HUES6 (cell line): ENCODE measurements at regions not wholly inside any gene's neighbourhood (a gene's known extent, or its start where the extent isn't known, plus 50 kb on each side); places are given as distances from the start of the nearest gene placed in this dataset.

ENCODE experiments used
- H3K27ac ChIP-seq: 2 replicates; pipeline ENCODE4 v1.7.0; 2013; ENCODE audit warnings: low read depth, mild to moderate bottlenecking, low read length, inconsistent platforms
- H3K27me3 ChIP-seq: 2 replicates; pipeline ENCODE4 v1.6.1; 2013; ENCODE audit warnings: low read length; ENCODE audit not compliant: control insufficient read depth, insufficient read depth
- H3K36me3 ChIP-seq: 2 replicates; pipeline ENCODE4 v1.6.1; 2013; ENCODE audit warnings: low read length; ENCODE audit not compliant: control insufficient read depth, insufficient read depth
- H3K4me1 ChIP-seq: 2 replicates; pipeline ENCODE4 v1.6.1; 2013; ENCODE audit warnings: low read length; ENCODE audit not compliant: control insufficient read depth, insufficient read depth
- H3K4me3 ChIP-seq: 2 replicates; pipeline ENCODE4 v1.5.1; 2013; ENCODE audit warnings: low read depth, low read length
- H3K9ac ChIP-seq: one replicate; pipeline ENCODE4 v1.6.1; 2013; ENCODE audit warnings: mild to moderate bottlenecking, low read length
- H3K9me3 ChIP-seq: 2 replicates; pipeline ENCODE4 v1.6.1; 2013; ENCODE audit warnings: low read depth, low read length; ENCODE audit not compliant: control insufficient read depth, insufficient read depth

DNA sequence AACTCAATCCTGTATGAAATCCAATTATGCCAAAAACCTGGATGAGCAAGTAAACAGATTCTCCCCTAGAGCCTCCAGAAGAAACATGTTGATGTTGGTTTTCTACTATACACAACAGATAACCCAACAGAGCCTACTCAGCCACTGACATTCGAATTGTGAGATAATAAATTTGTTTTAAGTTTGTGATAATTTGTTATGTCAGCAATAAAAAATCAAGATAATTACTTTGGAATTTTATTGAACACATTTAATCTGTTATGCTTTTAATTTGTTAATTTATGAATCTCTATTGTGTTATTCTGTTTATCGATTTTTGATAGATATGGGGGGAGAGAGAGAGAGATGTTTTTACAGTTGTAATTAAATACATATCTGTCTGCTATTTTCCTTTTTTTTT is 1016.1 kb upstream of the PCDH7 start:
- no peaks in the 10 kb centered on the region for H3K36me3 ChIP-seq
- H3K27me3 ChIP-seq, result no peaks in the 10 kb centered on the region
- H3K4me3 ChIP-seq, result no peak overlapping the region
- no peaks in the 10 kb centered on the region for H3K4me1 ChIP-seq
- no peak overlapping the region for H3K9ac ChIP-seq
- no peak overlapping the region for H3K27ac ChIP-seq
- peaks cover 18% of the 10 kb centered on the region for H3K9me3 ChIP-seq

DNA sequence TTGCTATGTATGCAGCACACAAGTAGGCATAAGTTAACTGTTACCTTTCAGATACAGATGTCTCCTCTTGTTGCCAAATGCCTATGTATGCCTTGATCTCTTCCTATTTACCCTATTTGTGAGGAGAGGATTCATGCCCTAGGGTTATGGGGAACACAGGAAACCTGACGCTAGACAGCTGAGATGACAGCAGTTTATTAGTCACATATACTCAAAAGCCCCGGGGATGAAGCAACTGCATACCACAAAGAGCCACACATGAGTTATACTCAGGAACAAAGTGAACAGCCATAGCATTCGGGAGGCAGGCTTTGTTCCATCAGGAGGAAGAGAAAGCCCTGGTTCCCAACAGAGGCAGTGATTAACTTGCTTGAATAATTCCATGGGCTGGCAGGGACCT is 1011.7 kb upstream of the PCDH7 start:
- no peak overlapping the region for H3K27ac ChIP-seq
- no peaks in the 10 kb centered on the region for H3K36me3 ChIP-seq
- H3K27me3 ChIP-seq, result no peaks in the 10 kb centered on the region
- no peaks in the 10 kb centered on the region for H3K4me1 ChIP-seq
- no peak overlapping the region for H3K4me3 ChIP-seq
- no peak overlapping the region for H3K9ac ChIP-seq
- peaks cover 18% of the 10 kb centered on the region for H3K9me3 ChIP-seq

DNA sequence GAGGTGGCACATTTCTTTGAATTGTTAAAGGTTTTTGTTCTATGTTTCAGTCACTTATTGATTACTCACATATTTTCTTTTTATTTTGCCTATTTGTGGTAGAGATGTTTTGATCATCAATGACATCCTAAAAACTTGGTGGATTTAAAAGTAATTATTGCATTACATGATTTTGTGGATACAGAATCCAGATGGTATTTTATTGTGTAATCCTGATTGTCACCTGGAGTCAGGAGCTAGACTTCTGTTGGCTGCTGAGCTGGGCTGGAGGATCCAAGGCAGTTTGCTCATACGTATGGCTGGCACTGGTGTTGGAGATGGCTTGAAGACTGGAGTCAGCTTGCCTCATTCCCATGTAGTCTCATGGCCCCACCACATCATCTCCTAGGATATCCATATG is 1009.6 kb upstream of the PCDH7 start:
- no peak overlapping the region for H3K9ac ChIP-seq

DNA sequence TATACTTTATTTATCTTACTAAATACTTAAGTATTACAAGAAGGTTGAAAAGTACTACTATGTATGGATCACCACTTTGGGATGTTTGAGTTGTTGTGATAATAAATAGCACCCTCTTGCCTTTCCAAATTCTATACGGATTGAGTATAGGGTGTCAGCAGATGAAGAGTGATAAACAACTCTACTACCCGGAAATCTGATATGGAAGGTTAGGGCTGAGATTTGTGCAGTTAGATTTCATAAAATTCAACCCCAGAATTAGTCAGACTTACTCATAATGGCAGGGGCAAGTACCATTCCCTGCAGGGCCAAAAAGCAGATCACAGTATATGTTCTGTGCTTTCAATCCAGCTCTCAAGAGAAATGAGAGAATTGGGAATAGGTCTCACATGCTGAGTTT is 1008.9 kb upstream of the PCDH7 start:
- no peak overlapping the region for H3K4me3 ChIP-seq
- no peaks in the 10 kb centered on the region for H3K4me1 ChIP-seq
- H3K27ac ChIP-seq, result no peak overlapping the region
- H3K36me3 ChIP-seq, result no peaks in the 10 kb centered on the region
- H3K27me3 ChIP-seq, result no peaks in the 10 kb centered on the region
- peaks cover 11% of the 10 kb centered on the region for H3K9me3 ChIP-seq
- H3K9ac ChIP-seq, result no peak overlapping the region

More for the DNA sequence above, 1009.6 kb upstream of the PCDH7 start:
- Histone ChIP-seq H3K4me3 (no peak overlapping the region), H3K36me3 (no peaks in the 10 kb centered on the region), H3K27ac (no peak overlapping the region), H3K4me1 (no peaks in the 10 kb centered on the region), H3K9me3 (peaks cover 18% of the 10 kb centered on the region), H3K27me3 (no peaks in the 10 kb centered on the region)

DNA sequence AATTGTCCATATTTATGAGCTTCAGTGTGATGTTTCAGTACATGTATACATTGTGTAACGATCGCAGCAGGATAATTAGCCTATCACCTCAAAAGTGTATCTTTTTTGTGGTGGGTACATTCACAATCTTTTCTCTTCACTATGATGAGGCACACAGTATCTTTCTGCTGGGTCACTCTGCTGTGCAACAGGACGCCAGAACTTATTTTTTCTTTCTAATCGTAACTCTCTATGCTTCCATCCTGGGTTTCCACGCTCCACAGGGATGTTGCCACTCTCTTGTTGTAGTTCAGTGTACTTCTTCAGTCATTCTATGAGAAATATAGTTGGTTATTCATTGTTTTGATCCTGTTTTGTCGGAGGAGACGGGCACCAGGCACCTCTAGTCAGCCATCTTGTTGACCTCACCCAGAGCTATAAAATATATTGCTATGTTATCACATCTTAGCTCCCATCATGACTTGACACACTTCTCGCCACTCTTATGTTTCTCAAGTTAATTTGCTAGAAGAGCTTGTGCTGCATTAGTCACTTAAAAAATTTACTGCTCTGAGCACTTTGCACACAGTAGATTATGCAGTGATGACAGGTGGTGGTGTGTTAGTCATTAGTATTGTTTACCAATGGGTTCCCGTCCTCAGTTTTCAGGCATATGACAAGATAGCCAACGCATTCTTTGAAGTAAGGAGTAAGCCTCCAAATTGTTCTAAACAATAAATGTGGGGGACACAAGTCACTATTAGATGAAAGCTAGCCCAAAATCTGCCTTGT is 1002.7 kb upstream of the PCDH7 start:
- H3K36me3 ChIP-seq, result no peaks in the 10 kb centered on the region
- H3K27ac ChIP-seq, result no peak overlapping the region
- no peak overlapping the region for H3K9ac ChIP-seq
- H3K4me3 ChIP-seq, result no peak overlapping the region
- H3K27me3 ChIP-seq, result no peaks in the 10 kb centered on the region
- no peaks in the 10 kb centered on the region for H3K4me1 ChIP-seq
- H3K9me3 ChIP-seq, result no peaks in the 10 kb centered on the region

DNA sequence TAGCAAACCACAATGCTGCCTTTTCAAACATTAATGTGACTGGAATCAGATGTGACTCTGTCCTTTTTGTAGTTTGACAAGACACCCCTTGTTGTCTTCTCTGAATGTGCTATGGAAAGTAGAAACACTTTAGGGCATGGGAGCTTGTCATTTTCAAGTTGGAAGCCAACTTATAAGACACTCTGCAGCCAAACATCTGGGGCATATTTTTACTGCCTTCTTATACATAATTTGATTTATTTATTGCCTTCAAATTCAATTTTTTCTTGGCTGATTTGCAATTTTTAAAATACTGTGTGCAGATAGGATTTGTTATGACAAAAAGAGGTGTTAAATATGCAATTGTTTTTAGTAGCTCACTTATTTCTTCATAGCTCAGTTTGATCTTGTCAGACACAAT is 1002.0 kb upstream of the PCDH7 start:
- Histone ChIP-seq H3K36me3 (no peaks in the 10 kb centered on the region), H3K4me1 (no peaks in the 10 kb centered on the region), H3K9me3 (no peaks in the 10 kb centered on the region), H3K27ac (no peak overlapping the region), H3K4me3 (no peak overlapping the region), H3K27me3 (no peaks in the 10 kb centered on the region), H3K9ac (no peak overlapping the region)

DNA sequence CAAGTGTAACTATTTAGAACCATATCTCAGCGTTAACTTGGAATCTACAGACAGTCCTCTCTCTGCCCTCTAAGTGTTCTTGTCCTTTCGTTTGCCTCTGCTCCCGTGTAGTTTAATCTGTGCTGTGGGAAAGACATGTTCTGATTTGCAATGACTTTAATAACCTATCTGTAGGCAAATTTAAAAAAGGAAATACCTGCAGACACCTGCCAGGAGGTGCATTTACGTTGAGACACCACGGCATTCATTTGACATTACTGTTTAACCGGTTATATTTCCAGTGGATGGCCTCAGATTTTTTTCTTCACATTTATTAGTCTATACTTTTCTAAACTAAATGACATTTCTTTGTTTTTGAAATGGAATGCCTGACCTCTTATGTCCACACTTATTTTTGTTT is 997.9 kb upstream of the PCDH7 start:
- Histone ChIP-seq H3K36me3 (no peaks in the 10 kb centered on the region), H3K27me3 (no peaks in the 10 kb centered on the region), H3K9ac (no peak overlapping the region), H3K27ac (no peak overlapping the region), H3K4me3 (no peak overlapping the region), H3K4me1 (no peaks in the 10 kb centered on the region), H3K9me3 (no peaks in the 10 kb centered on the region)

DNA sequence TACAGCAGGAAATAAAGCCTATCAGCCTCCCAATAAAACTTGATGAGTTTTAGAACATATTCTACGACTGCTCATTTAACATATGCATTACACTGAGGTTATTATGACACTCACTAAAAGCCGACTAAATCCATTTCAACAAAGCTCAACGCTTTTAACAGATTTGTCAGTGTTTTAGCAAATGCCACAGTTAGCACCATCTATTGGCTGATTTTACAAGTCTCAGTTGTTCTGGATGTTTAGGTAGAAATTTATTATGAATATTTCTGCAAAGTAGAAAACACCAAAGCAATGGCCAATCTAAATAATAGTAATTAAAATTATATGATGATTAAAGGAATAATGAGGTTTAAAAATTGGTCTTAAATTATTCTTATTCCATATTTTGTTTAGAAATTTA is 993.2 kb upstream of the PCDH7 start:
- Histone ChIP-seq H3K27ac (no peak overlapping the region), H3K36me3 (no peaks in the 10 kb centered on the region), H3K9me3 (no peaks in the 10 kb centered on the region), H3K4me3 (no peak overlapping the region), H3K9ac (no peak overlapping the region), H3K27me3 (no peaks in the 10 kb centered on the region), H3K4me1 (no peaks in the 10 kb centered on the region)

- Histone ChIP-seq H3K4me1 (no peaks in the 10 kb centered on the region), H3K27ac (no peak overlapping the region), H3K4me3 (no peak overlapping the region), H3K36me3 (no peaks in the 10 kb centered on the region), H3K9me3 (no peaks in the 10 kb centered on the region), H3K9ac (no peak overlapping the region), H3K27me3 (no peaks in the 10 kb centered on the region)
Observed at GRCh38 chr4:29734343-29735213, 985.6 kb upstream of the PCDH7 start.

DNA sequence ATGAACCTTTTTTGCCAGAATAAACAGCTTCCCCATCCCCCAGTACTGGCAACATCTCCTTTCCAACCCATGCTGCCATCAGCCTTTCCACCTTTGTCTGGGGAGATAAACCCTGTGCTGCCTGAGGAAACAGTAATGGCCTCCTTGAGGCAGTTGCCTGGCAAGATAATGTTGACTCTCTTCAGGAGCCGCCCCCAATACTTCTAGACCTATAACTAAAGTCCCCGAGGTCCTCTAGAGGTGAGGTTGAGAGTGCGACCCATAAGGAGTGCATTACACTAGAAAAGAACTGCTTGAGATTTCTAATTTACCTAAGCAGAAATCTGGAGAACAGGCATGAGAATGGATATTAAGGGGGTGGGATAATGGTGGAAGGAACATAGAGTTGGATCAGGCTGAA is 963.2 kb upstream of the PCDH7 start:
- Histone ChIP-seq H3K27ac (no peak overlapping the region), H3K36me3 (no peaks in the 10 kb centered on the region), H3K27me3 (no peaks in the 10 kb centered on the region), H3K9me3 (no peaks in the 10 kb centered on the region), H3K4me3 (no peak overlapping the region), H3K4me1 (no peaks in the 10 kb centered on the region), H3K9ac (no peak overlapping the region)

DNA sequence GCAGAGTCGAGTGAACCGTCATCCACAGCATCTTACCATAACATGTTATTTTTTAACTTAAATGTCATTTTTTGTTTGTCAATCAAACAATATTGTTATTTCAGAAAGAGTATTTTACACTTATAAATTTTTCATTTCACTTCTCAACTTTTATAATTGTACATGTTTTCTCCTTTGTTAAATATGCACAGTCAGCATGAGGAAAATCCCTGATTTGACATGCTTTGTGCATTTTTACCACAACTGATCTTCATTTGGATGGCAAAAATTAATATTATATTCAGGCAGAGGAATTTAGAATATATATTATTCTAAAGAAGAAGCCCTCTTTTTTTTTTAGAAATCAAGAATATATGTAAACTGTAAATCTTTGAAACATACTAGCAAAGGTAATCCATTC is 958.0 kb upstream of the PCDH7 start:
- H3K4me1 ChIP-seq, result no peaks in the 10 kb centered on the region
- no peak overlapping the region for H3K4me3 ChIP-seq
- no peaks in the 10 kb centered on the region for H3K27me3 ChIP-seq
- H3K9me3 ChIP-seq, result no peaks in the 10 kb centered on the region
- no peak overlapping the region for H3K27ac ChIP-seq
- no peak overlapping the region for H3K9ac ChIP-seq
- H3K36me3 ChIP-seq, result no peaks in the 10 kb centered on the region
